Astrocyte of the spinal cord (primary cell): ENCODE measurements at regions not wholly inside any gene's neighbourhood (a gene's known extent, or its start where the extent isn't known, plus 50 kb on each side); places are given as distances from the start of the nearest gene placed in this dataset.
"Not testable (repeated sequence)": the region's sequence is repeated elsewhere in the genome, so short reads cannot be mapped to it uniquely, and the experiment has no call there.

Source experiments
- DNase-seq: peaks from one replicate; pipeline ENCODE4 v3.0.0; 2011; ENCODE audit warnings: low read depth, low spot score
- H3K4me3 ChIP-seq: 2 replicates; pipeline ENCODE4 v1.5.1; 2011; ENCODE audit warnings: low read depth, mild to moderate bottlenecking, low read length, moderate library complexity
- in situ Hi-C: cut with HindIII; loops from 2 replicates; pipeline ENCODE4 v1.10.0; 2017; ENCODE audit warnings: low sequenced_read_pairs
- TF ChIP-seq, protein P1 (sequence below): IDR thresholded peaks from 2 replicates; pipeline ENCODE4 v1.5.1; 2012; ENCODE audit warnings: low read depth, mild to moderate bottlenecking, low read length, inconsistent platforms

GRCh38 chr14:43308421-43309110 is 1198.5 kb downstream of the FSCB start:
- no peak overlapping the region for H3K4me3 ChIP-seq
- in situ Hi-C loops, result no loop called here
- DNase-seq, result no peak
- TF ChIP-seq, protein P1, sequence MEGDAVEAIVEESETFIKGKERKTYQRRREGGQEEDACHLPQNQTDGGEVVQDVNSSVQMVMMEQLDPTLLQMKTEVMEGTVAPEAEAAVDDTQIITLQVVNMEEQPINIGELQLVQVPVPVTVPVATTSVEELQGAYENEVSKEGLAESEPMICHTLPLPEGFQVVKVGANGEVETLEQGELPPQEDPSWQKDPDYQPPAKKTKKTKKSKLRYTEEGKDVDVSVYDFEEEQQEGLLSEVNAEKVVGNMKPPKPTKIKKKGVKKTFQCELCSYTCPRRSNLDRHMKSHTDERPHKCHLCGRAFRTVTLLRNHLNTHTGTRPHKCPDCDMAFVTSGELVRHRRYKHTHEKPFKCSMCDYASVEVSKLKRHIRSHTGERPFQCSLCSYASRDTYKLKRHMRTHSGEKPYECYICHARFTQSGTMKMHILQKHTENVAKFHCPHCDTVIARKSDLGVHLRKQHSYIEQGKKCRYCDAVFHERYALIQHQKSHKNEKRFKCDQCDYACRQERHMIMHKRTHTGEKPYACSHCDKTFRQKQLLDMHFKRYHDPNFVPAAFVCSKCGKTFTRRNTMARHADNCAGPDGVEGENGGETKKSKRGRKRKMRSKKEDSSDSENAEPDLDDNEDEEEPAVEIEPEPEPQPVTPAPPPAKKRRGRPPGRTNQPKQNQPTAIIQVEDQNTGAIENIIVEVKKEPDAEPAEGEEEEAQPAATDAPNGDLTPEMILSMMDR, result no peak

DNA sequence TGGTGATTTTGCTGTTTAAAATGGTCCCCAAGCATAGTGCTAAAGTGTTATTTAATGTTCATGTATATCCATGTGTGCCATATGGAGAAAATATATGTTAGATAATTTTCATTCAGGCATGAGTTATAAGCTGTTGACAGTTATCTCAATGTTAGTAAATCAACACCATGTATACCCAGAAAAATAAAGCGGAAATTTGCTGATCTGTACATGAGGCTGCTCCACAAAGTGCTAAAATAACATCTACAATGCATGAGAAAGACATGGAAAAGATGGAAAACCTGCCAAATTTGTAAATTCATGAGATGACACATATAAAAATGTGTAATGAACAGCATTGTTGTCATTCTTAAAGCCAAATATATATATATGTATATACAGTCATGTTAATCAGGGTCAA is 1199.2 kb downstream of the FSCB start:
- in situ Hi-C loops, result no loop called here
- no peak overlapping the region for H3K4me3 ChIP-seq
- TF ChIP-seq, protein P1, result no peak
- DNase-seq, result no peak

DNA sequence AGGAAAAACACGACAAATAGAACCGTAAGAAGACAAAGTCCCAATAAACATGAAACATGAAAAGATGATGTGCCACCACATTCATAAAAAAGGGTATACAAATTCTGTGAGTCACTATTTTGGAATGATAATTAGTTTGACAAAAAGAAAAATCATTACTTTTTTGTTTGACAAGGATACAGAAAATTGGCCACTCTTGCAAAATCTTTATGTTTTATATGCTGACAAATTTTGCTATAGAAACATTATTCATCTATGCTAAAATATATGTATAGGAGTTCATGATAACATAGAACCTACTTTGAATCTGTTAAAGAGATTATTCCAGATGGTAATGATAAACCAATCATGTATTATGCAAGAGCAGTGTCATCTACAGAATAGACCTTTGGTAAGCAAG is 1201.0 kb downstream of the FSCB start:
- TF ChIP-seq, protein P1, result no peak
- no peak for DNase-seq
- in situ Hi-C loops, result no loop called here
- no peak overlapping the region for H3K4me3 ChIP-seq

DNA sequence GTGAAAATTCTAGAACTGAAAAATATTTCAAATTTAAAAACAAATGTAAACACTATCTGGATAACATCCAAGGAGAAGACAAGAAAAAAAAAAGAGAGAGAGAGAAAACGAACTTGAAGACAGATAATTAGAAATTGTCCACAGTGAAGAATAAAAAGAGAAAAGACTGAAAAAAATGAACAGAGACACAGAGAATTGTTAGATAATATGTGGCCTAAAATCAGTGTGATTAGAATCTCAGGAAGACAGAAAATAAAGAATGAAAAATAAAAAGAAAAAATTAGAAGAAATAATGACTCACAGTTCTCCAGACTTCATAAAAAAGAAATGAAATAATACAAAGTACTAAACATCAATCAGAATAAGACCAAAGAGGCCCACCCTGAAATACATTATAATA is 1209.3 kb downstream of the FSCB start:
- no peak for DNase-seq
- TF ChIP-seq, protein P1, result no peak
- in situ Hi-C loops, result no loop called here
- no peak overlapping the region for H3K4me3 ChIP-seq

GRCh38 chr14:43296061-43296460 is 1211.0 kb downstream of the FSCB start:
- DNase-seq, H3K4me3 ChIP-seq, in situ Hi-C loops: not testable (repeated sequence)

DNA sequence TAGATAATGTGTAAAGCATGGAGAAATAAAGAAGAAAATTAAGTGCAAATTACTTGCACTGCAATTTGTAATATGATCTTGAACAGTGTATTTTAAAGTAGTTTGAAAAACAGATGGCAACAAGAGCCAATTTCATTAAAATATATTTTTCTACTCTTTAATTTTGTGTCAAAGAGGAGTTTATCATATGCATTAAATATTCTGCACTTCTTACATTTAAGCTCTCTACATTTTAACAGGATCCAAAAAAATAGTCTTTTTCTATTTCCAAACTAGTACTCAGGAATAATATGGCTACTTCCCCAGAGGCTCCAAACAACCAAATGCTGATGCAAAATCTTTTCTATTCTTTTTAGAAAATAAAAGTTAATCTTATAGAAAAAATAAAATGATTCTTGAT is 1221.5 kb downstream of the FSCB start:
- TF ChIP-seq, protein P1, result no peak
- no peak overlapping the region for H3K4me3 ChIP-seq
- DNase-seq, result no peak
- in situ Hi-C loops, result no loop called here

DNA sequence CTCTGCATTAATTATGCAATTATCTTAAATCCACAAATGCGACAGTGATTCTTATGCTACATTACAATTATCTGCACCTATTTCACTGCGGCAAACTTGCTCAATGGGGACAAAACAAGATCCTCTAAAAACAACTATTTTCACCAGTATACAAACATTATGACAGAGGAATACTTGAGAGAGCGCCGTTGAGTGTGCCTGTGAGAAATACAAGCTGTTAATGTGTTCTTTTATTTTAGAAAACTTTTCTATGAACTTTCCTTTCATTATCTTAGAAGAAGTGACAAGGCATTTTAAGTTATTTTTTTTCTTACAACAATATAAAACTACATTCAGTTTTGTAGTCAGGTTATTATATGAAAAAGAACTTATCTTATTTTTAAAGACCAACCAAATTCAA is 1247.0 kb downstream of the FSCB start:
- no peak overlapping the region for H3K4me3 ChIP-seq
- in situ Hi-C loops, result no loop called here
- DNase-seq, result no peak
- TF ChIP-seq, protein P1, result no peak
